Mammary epithelial cell (primary cell): ENCODE measurements at regions not wholly inside any gene's neighbourhood (a gene's known extent, or its start where the extent isn't known, plus 50 kb on each side); places are given as distances from the start of the nearest gene placed in this dataset.

ENCODE experiments used
- EZH2 ChIP-seq: IDR thresholded peaks from 2 replicates; pipeline ENCODE4 v1.6.1; 2012; ENCODE audit warnings: low read length, inconsistent platforms, borderline replicate concordance
- TF ChIP-seq, protein P1 (sequence below), 2 donors: IDR thresholded peaks in 1 of 2; conservative IDR thresholded peaks in 1 of 2; 2 replicates each; pipeline ENCODE4 v1.5.1; 2011 to 2012; ENCODE audit warnings: inconsistent platforms in 2 of 2, low read length in 2 of 2, mild to moderate bottlenecking in 2 of 2, control low read depth in 1 of 2, low read depth in 1 of 2; ENCODE audit not compliant: insufficient read depth in 1 of 2; ENCODE audit errors: extremely low read depth in 1 of 2

DNA sequence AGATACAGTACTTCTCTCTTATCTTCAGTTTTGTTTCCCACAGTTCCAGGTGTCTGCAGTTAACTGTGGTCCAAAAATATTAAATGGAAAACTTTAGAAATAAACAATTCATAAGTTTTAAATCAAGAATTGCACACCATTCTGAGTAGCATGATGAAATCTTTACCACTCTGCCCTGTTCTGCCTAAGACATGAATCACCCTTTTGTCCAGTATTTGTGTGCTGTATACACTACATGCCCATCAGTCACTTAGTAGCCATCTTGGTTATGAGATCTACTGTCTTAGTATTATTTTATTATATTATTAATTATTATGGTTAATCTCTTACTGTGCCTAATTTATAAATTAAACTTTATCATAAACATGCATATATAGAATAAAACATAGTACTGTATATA, 279.0 kb downstream of the OGFRL1 start:
- TF ChIP-seq, protein P1, sequence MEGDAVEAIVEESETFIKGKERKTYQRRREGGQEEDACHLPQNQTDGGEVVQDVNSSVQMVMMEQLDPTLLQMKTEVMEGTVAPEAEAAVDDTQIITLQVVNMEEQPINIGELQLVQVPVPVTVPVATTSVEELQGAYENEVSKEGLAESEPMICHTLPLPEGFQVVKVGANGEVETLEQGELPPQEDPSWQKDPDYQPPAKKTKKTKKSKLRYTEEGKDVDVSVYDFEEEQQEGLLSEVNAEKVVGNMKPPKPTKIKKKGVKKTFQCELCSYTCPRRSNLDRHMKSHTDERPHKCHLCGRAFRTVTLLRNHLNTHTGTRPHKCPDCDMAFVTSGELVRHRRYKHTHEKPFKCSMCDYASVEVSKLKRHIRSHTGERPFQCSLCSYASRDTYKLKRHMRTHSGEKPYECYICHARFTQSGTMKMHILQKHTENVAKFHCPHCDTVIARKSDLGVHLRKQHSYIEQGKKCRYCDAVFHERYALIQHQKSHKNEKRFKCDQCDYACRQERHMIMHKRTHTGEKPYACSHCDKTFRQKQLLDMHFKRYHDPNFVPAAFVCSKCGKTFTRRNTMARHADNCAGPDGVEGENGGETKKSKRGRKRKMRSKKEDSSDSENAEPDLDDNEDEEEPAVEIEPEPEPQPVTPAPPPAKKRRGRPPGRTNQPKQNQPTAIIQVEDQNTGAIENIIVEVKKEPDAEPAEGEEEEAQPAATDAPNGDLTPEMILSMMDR (conservative IDR thresholded peaks at IDR 0.05 in 1 of 2, IDR thresholded peaks at IDR 0.05 in 1 of 2; ENCODE audit: extremely low read depth in 1 of 2, insufficient read depth in 1 of 2, low read depth in 1 of 2, low read length in 2 of 2), result no peak
- TF ChIP-seq EZH2, result no peak
